G401.6 (cell line): ENCODE measurements at regions not wholly inside any gene's neighbourhood (a gene's known extent, or its start where the extent isn't known, plus 50 kb on each side); places are given as distances from the start of the nearest gene placed in this dataset.
"Not testable (repeated sequence)": the region's sequence is repeated elsewhere in the genome, so short reads cannot be mapped to it uniquely, and the experiment has no call there.

Source experiments
- FAIRE-seq: peaks from 2 replicates; lab custom pipeline; 2012; peaks lifted over from hg19 to GRCh38; lab: Jason Lieb, UNC

- FAIRE-seq = no peak
These were observed 181.0 kb upstream of the SALL3 start for GRCh38 chr18:78798402-78799175.

DNA sequence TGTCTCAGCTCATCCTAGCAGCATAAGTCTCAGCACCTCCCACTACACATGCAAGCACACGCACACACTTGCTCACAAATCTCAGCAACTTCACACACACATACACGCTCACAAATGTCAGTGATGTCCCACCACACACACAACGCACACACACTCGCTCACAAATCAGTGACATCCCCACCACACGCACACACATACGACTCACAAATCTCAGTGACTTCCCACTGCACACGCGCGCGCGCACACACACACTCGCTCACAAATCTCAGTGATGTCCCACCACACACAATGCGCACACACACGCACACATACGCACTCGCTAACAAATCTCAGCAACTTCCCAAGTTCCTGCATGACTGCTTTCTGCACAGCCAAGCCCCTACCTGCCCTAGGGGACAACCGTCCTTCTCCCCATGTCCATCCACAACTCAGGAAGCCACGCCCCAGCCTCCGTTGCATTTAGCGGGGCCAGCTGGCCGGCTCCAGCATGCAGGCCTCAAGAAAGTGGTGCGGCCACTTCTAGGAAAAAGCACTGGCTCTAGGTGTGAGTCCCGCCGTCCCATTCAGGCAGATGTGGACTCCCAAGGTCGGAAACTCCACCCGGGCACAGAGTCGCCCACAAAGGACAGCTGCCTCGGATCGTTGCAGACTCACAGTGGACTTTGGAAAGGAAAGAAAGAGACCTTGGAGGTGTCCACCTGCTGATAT, 180.1 kb upstream of the SALL3 start:
- no peak for FAIRE-seq

DNA sequence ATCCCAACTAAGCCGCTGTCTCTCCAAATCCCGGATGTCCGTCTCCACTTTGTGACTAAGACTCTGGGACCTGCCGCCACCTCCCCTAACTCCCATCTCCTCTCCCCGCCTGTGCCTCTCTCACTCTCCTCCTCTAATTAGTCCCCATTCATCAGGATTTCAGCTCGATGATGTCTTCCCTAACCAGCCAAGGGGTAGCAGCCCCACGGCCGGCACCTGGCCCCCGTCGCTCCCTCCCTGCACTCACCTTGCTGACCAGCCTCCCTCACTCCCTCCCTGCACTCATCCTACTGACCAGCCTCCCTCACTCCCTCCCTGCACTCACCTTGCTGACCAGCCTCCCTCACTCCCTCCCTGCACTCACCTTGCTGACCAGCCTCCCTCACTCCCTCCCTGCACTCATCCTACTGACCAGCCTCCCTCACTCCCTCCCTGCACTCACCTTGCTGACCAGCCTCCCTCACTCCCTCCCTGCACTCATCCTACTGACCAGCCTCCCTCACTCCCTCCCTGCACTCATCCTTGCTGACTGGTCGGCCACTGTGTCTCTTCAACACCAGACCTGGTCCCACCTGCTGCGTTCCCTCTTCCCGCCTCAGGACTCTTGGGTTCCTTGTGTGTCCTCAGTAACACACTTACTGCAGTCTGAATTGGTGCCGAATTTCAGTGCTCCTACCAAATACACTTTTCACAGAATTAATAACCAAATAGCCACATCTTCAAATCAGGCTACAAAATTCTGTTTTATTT, 179.3 kb upstream of the SALL3 start:
- not testable (repeated sequence) for FAIRE-seq

- FAIRE-seq = no peak
These were observed 178.6 kb upstream of the SALL3 start for GRCh38 chr18:78801011-78801410.

DNA sequence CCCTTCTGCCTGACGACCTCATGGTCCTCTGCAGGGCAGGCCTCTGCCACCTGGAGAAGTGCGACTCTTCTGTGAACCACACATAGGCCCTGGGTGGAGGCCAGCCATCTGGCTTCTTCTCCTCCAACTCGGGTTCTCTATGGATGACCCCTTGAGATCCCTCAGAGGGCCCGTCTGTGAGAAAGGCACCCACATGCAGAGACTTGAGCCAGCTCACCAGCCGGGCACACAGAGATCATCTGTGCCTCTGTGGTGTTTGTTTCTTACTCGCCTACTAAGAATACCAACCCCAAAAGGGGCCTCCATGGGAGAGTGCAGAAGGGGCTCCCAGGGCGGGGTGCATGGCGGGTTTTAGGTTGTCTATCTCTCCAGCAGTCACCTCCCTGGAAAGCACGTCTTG, 176.5 kb upstream of the SALL3 start:
- FAIRE-seq = no peak

GRCh38 chr18:78804206-78805030, 175.2 kb upstream of the SALL3 start:
- FAIRE-seq = no peak

- FAIRE-seq = no peak
These were observed 173.8 kb upstream of the SALL3 start for GRCh38 chr18:78805840-78806239.

DNA sequence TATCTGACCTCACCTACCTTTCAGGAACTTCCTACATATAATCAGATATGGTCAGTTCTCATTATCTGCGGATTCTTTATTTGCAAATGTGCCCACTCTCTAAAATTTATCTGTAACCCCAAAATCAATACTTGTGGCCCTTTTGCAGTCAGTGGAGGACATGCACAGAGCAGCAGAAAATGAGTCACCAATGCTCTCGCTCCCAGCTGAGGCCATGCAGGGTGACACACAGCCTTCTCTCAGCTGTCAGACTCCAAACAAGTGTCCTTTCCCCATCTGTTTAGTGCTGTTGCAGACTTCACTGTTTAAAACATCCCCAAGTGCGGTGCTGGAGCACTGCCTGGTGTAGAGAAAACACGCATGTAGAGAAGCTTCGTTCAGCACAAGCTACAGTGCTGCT, 171.9 kb upstream of the SALL3 start:
- FAIRE-seq = no peak

GRCh38 chr18:78809845-78810244, 169.8 kb upstream of the SALL3 start:
- FAIRE-seq = no peak

GRCh38 chr18:78810706-78811105, 168.9 kb upstream of the SALL3 start:
- FAIRE-seq = no peak

- no peak for FAIRE-seq
These were observed 167.6 kb upstream of the SALL3 start for GRCh38 chr18:78812067-78812466.

GRCh38 chr18:78813156-78813555, 166.5 kb upstream of the SALL3 start:
- no peak for FAIRE-seq

- FAIRE-seq = no peak
These were observed 165.5 kb upstream of the SALL3 start for GRCh38 chr18:78813936-78814710.

- FAIRE-seq = no peak
These were observed 164.9 kb upstream of the SALL3 start for GRCh38 chr18:78814766-78815165.

GRCh38 chr18:78816114-78816513, 163.5 kb upstream of the SALL3 start:
- no peak for FAIRE-seq

GRCh38 chr18:78816916-78817315, 162.7 kb upstream of the SALL3 start:
- no peak for FAIRE-seq

GRCh38 chr18:78818495-78818894, 161.1 kb upstream of the SALL3 start:
- no peak for FAIRE-seq

DNA sequence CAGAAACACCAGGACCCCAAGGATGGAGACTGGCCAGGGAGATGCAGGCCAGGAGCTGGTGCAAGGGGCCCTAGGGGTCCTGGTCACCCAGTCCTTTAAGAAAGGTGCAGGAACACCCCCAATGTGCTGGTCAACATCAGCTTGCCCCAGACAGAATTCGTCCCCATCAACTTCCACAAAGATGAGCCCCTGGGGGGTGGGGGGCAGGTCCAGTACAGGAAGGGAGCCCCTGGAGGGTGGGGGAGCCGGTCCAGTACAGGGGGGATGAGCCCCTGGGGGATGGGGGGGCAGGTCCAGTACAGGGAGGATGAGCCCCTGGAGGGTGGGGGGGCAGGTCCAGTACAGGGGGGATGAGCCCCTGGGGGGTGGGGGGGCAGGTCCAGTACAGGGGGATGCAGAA, 160.7 kb upstream of the SALL3 start:
- FAIRE-seq = no peak

GRCh38 chr18:78820161-78820834, 159.3 kb upstream of the SALL3 start:
- no peak for FAIRE-seq

DNA sequence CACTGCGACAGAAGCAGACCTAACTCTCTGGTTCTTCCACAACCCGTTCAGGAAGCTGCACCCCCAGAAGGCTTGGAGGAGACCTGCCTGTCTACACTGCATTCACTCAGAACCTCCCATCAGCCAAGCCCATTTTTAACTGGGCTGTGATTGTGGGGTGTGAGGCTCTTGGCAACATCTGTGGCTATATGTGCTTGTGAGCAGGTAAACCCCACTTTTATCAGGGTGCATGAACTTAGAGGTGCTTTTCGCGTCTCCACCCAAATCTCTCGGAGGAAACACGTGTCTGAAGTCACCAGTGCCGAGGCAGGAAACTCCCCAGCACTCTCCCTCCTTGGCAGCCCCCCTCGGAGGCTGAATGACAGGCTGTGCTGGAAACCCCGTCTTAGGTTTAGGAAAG, 158.2 kb upstream of the SALL3 start:
- FAIRE-seq = no peak
